ENCODE measurements at regions not wholly inside any gene's neighbourhood (a gene's known extent, or its start where the extent isn't known, plus 50 kb on each side); places are given as distances from the start of the nearest gene placed in this dataset.
"Not testable (repeated sequence)": the region's sequence is repeated elsewhere in the genome, so short reads cannot be mapped to it uniquely, and the experiment has no call there.

GRCh38 chr9:12391839-12392509 is 301.2 kb upstream of the TYRP1 start:
- no peak overlapping the region for H3K9ac ChIP-seq (ENCODE audit: low read length in 2 of 2)
- no peaks in the 10 kb centered on the region for H3K27me3 ChIP-seq (ENCODE audit: control insufficient read depth in 1 of 2, insufficient read depth in 2 of 2, low read length in 2 of 2)
- no peak overlapping the region for H3K27ac ChIP-seq (ENCODE audit: low read length)
- no peaks in the 10 kb centered on the region for H3K4me1 ChIP-seq (ENCODE audit: control insufficient read depth, insufficient read depth, low read length)
- no peaks in the 10 kb centered on the region for H3K36me3 ChIP-seq (ENCODE audit: control insufficient read depth in 2 of 2, insufficient read depth in 2 of 2, low read length in 2 of 2)
- no peak overlapping the region for H3K4me3 ChIP-seq (ENCODE audit: low read length in 2 of 2)
- no peaks in the 10 kb centered on the region for H3K9me3 ChIP-seq (ENCODE audit: control insufficient read depth in 2 of 2, low read length in 2 of 2)

GRCh38 chr9:12394105-12394504 is 299.1 kb upstream of the TYRP1 start:
- H3K9ac ChIP-seq (ENCODE audit: low read length in 2 of 2): no peak overlapping the region
- no peaks in the 10 kb centered on the region for H3K9me3 ChIP-seq (ENCODE audit: control insufficient read depth in 2 of 2, low read length in 2 of 2)
- no peaks in the 10 kb centered on the region for H3K27me3 ChIP-seq (ENCODE audit: control insufficient read depth in 1 of 2, insufficient read depth in 2 of 2, low read length in 2 of 2)
- no peaks in the 10 kb centered on the region for H3K36me3 ChIP-seq (ENCODE audit: control insufficient read depth in 2 of 2, insufficient read depth in 2 of 2, low read length in 2 of 2)
- no peak overlapping the region for H3K4me3 ChIP-seq (ENCODE audit: low read length in 2 of 2)
- H3K27ac ChIP-seq (ENCODE audit: low read length): no peak overlapping the region
- H3K4me1 ChIP-seq (ENCODE audit: control insufficient read depth, insufficient read depth, low read length): no peaks in the 10 kb centered on the region

- Histone ChIP-seq H3K9ac (ENCODE audit: low read length in 2 of 2) (no peak overlapping the region), H3K27me3 (ENCODE audit: control insufficient read depth in 1 of 2, insufficient read depth in 2 of 2, low read length in 2 of 2) (no peaks in the 10 kb centered on the region), H3K27ac (ENCODE audit: low read length) (no peak overlapping the region), H3K36me3 (ENCODE audit: control insufficient read depth in 2 of 2, insufficient read depth in 2 of 2, low read length in 2 of 2) (no peaks in the 10 kb centered on the region), H3K4me1 (ENCODE audit: control insufficient read depth, insufficient read depth, low read length) (no peaks in the 10 kb centered on the region), H3K9me3 (ENCODE audit: control insufficient read depth in 2 of 2, low read length in 2 of 2) (no peaks in the 10 kb centered on the region), H3K4me3 (ENCODE audit: low read length in 2 of 2) (no peak overlapping the region)
These were observed 289.5 kb upstream of the TYRP1 start for GRCh38 chr9:12403721-12404120.

GRCh38 chr9:12413986-12414385 is 279.2 kb upstream of the TYRP1 start:
- H3K4me3 ChIP-seq (ENCODE audit: low read length in 2 of 2): no peak overlapping the region
- H3K27ac ChIP-seq (ENCODE audit: low read length): no peak overlapping the region
- H3K9me3 ChIP-seq (ENCODE audit: control insufficient read depth in 2 of 2, low read length in 2 of 2): no peaks in the 10 kb centered on the region

GRCh38 chr9:12414514-12414913 is 278.7 kb upstream of the TYRP1 start:
- H3K36me3 ChIP-seq (ENCODE audit: control insufficient read depth in 2 of 2, insufficient read depth in 2 of 2, low read length in 2 of 2): no peaks in the 10 kb centered on the region
- no peaks in the 10 kb centered on the region for H3K4me1 ChIP-seq (ENCODE audit: control insufficient read depth, insufficient read depth, low read length)
- H3K27ac ChIP-seq (ENCODE audit: low read length): no peak overlapping the region
- H3K9me3 ChIP-seq (ENCODE audit: control insufficient read depth in 2 of 2, low read length in 2 of 2): no peaks in the 10 kb centered on the region
- H3K27me3 ChIP-seq (ENCODE audit: control insufficient read depth in 1 of 2, insufficient read depth in 2 of 2, low read length in 2 of 2): no peaks in the 10 kb centered on the region
- H3K9ac ChIP-seq (ENCODE audit: low read length in 2 of 2): no peak overlapping the region
- H3K4me3 ChIP-seq (ENCODE audit: low read length in 2 of 2): no peak overlapping the region

More at GRCh38 chr9:12413986-12414385, 279.2 kb upstream of the TYRP1 start:
- no peaks in the 10 kb centered on the region for H3K36me3 ChIP-seq (ENCODE audit: control insufficient read depth in 2 of 2, insufficient read depth in 2 of 2, low read length in 2 of 2)
- H3K4me1 ChIP-seq (ENCODE audit: control insufficient read depth, insufficient read depth, low read length): no peaks in the 10 kb centered on the region
- no peak overlapping the region for H3K9ac ChIP-seq (ENCODE audit: low read length in 2 of 2)
- H3K27me3 ChIP-seq (ENCODE audit: control insufficient read depth in 1 of 2, insufficient read depth in 2 of 2, low read length in 2 of 2): no peaks in the 10 kb centered on the region

GRCh38 chr9:12415361-12415760 is 277.8 kb upstream of the TYRP1 start:
- no peaks in the 10 kb centered on the region for H3K36me3 ChIP-seq (ENCODE audit: control insufficient read depth in 2 of 2, insufficient read depth in 2 of 2, low read length in 2 of 2)
- no peak overlapping the region for H3K9ac ChIP-seq (ENCODE audit: low read length in 2 of 2)
- no peak overlapping the region for H3K4me3 ChIP-seq (ENCODE audit: low read length in 2 of 2)
- no peaks in the 10 kb centered on the region for H3K9me3 ChIP-seq (ENCODE audit: control insufficient read depth in 2 of 2, low read length in 2 of 2)
- no peaks in the 10 kb centered on the region for H3K27me3 ChIP-seq (ENCODE audit: control insufficient read depth in 1 of 2, insufficient read depth in 2 of 2, low read length in 2 of 2)
- no peaks in the 10 kb centered on the region for H3K4me1 ChIP-seq (ENCODE audit: control insufficient read depth, insufficient read depth, low read length)
- no peak overlapping the region for H3K27ac ChIP-seq (ENCODE audit: low read length)

GRCh38 chr9:12416716-12417115 is 276.5 kb upstream of the TYRP1 start:
- H3K36me3 ChIP-seq (ENCODE audit: control insufficient read depth in 2 of 2, insufficient read depth in 2 of 2, low read length in 2 of 2): no peaks in the 10 kb centered on the region
- no peaks in the 10 kb centered on the region for H3K27me3 ChIP-seq (ENCODE audit: control insufficient read depth in 1 of 2, insufficient read depth in 2 of 2, low read length in 2 of 2)
- H3K4me3 ChIP-seq (ENCODE audit: low read length in 2 of 2): no peak overlapping the region
- no peak overlapping the region for H3K9ac ChIP-seq (ENCODE audit: low read length in 2 of 2)
- H3K9me3 ChIP-seq (ENCODE audit: control insufficient read depth in 2 of 2, low read length in 2 of 2): no peaks in the 10 kb centered on the region
- no peaks in the 10 kb centered on the region for H3K4me1 ChIP-seq (ENCODE audit: control insufficient read depth, insufficient read depth, low read length)
- H3K27ac ChIP-seq (ENCODE audit: low read length): no peak overlapping the region

- Histone ChIP-seq H3K27ac (ENCODE audit: low read length) (no peak overlapping the region), H3K4me3 (ENCODE audit: low read length in 2 of 2) (no peak overlapping the region), H3K27me3 (ENCODE audit: control insufficient read depth in 1 of 2, insufficient read depth in 2 of 2, low read length in 2 of 2) (no peaks in the 10 kb centered on the region), H3K4me1 (ENCODE audit: control insufficient read depth, insufficient read depth, low read length) (no peaks in the 10 kb centered on the region), H3K9me3 (ENCODE audit: control insufficient read depth in 2 of 2, low read length in 2 of 2) (no peaks in the 10 kb centered on the region), H3K9ac (ENCODE audit: low read length in 2 of 2) (no peak overlapping the region), H3K36me3 (ENCODE audit: control insufficient read depth in 2 of 2, insufficient read depth in 2 of 2, low read length in 2 of 2) (no peaks in the 10 kb centered on the region)
These were observed 268.9 kb upstream of the TYRP1 start for GRCh38 chr9:12424243-12424642.

GRCh38 chr9:12425878-12426864 is 267.0 kb upstream of the TYRP1 start:
- Histone ChIP-seq H3K4me1 (ENCODE audit: control insufficient read depth, insufficient read depth, low read length) (no peaks in the 10 kb centered on the region), H3K4me3 (ENCODE audit: low read length in 2 of 2) (no peak overlapping the region)

GRCh38 chr9:12439267-12439666 is 253.9 kb upstream of the TYRP1 start:
- Histone ChIP-seq H3K4me1 (ENCODE audit: control insufficient read depth, insufficient read depth, low read length) (no peaks in the 10 kb centered on the region), H3K4me3 (ENCODE audit: low read length in 2 of 2) (no peak overlapping the region), H3K9me3 (ENCODE audit: control insufficient read depth in 2 of 2, low read length in 2 of 2) (no peaks in the 10 kb centered on the region), H3K9ac (ENCODE audit: low read length in 2 of 2) (no peak overlapping the region), H3K36me3 (ENCODE audit: control insufficient read depth in 2 of 2, insufficient read depth in 2 of 2, low read length in 2 of 2) (no peaks in the 10 kb centered on the region), H3K27me3 (ENCODE audit: control insufficient read depth in 1 of 2, insufficient read depth in 2 of 2, low read length in 2 of 2) (no peaks in the 10 kb centered on the region), H3K27ac (ENCODE audit: low read length) (no peak overlapping the region)

More at GRCh38 chr9:12425878-12426864, 267.0 kb upstream of the TYRP1 start:
- no peaks in the 10 kb centered on the region for H3K27me3 ChIP-seq (ENCODE audit: control insufficient read depth in 1 of 2, insufficient read depth in 2 of 2, low read length in 2 of 2)
- H3K27ac ChIP-seq (ENCODE audit: low read length): no peak overlapping the region
- H3K36me3 ChIP-seq (ENCODE audit: control insufficient read depth in 2 of 2, insufficient read depth in 2 of 2, low read length in 2 of 2): no peaks in the 10 kb centered on the region
- H3K9ac ChIP-seq (ENCODE audit: low read length in 2 of 2): no peak overlapping the region
- no peaks in the 10 kb centered on the region for H3K9me3 ChIP-seq (ENCODE audit: control insufficient read depth in 2 of 2, low read length in 2 of 2)

- not testable (repeated sequence) for H3K4me3 ChIP-seq (ENCODE audit: low read length in 2 of 2); H3K27me3 ChIP-seq (ENCODE audit: control insufficient read depth in 1 of 2, insufficient read depth in 2 of 2, low read length in 2 of 2); H3K9me3 ChIP-seq (ENCODE audit: control insufficient read depth in 2 of 2, low read length in 2 of 2); H3K9ac ChIP-seq (ENCODE audit: low read length in 2 of 2); H3K27ac ChIP-seq (ENCODE audit: low read length); H3K4me1 ChIP-seq (ENCODE audit: control insufficient read depth, insufficient read depth, low read length); H3K36me3 ChIP-seq (ENCODE audit: control insufficient read depth in 2 of 2, insufficient read depth in 2 of 2, low read length in 2 of 2)
These were observed 252.1 kb upstream of the TYRP1 start for GRCh38 chr9:12441080-12441479.

Data from stomach smooth muscle (tissue), 2 donors.